ENCODE measurements at regions not wholly inside any gene's neighbourhood (a gene's known extent, or its start where the extent isn't known, plus 50 kb on each side); places are given as distances from the start of the nearest gene placed in this dataset.

DNA sequence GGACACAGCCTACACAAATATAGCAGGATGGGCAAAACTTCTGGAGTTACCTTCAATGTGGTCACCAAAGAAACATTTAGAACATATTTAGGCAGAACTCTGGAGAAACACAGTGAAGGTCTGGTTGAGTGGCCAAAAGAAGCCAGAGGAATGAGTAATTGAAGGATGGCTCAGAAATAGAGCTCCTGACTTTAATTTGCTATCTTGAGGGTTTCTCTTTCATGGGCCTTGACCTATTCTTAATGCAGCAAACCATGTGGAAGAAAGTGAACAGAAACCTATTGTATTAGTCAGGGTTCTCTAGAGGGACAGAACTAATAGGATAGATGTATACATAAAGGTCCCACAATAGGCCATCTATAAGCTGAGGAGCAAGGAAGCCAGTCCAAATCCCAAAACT lies 650.5 kb downstream of the ACTL7B start:
- no peaks in the 10 kb centered on the region for H3K4me1 ChIP-seq (ENCODE audit: control insufficient read depth, extremely low read depth, insufficient read depth, low read length)
- POLR2A ChIA-PET, result no interaction called here
- dilution Hi-C loops (cut with MboI; ENCODE audit: extremely low pct_ligation_motif_present, low sequenced_read_pairs) (no loop called here), intact Hi-C loops (cut with micrococcal nuclease) (no loop called here)
- DNase-seq (ENCODE audit: low read depth, low spot score), result no peak
- H3K36me3 ChIP-seq (ENCODE audit: control insufficient read depth in 2 of 2, extremely low read depth in 1 of 2, insufficient read depth in 2 of 2, low read length in 2 of 2), result no peaks in the 10 kb centered on the region
- H3K27ac ChIP-seq (ENCODE audit: insufficient read depth, low read depth, low read length), result no peak overlapping the region
- H3K27me3 ChIP-seq (ENCODE audit: control insufficient read depth in 2 of 2, insufficient read depth in 2 of 2, low read length in 2 of 2), result no peaks in the 10 kb centered on the region
- no peaks in the 10 kb centered on the region for H3K79me2 ChIP-seq (ENCODE audit: control insufficient read depth, insufficient read depth, low read length)
- no peak overlapping the region for H2AFZ ChIP-seq (ENCODE audit: low read depth, low read length)
- H4K20me1 ChIP-seq (replicated peaks; ENCODE audit: control insufficient read depth, extremely low read depth, insufficient read depth, low read length), result no peaks in the 10 kb centered on the region
- no peaks in the 10 kb centered on the region for H3K9me1 ChIP-seq (replicated peaks; ENCODE audit: control insufficient read depth, extremely low read depth, insufficient read depth, low read length)
- no peaks in the 10 kb centered on the region for H3K9me3 ChIP-seq (replicated peaks; ENCODE audit: control insufficient read depth, insufficient read depth, low read length)
- BruUV-seq (replicated peaks), result no TSS peak
- no peak overlapping the region for H3K4me3 ChIP-seq (replicated peaks in 1 of 3; ENCODE audit: insufficient read depth in 1 of 3, low read depth in 1 of 3, low read length in 3 of 3)
- CTCF ChIA-PET, result no interaction called here
- no peak overlapping the region for H3K9ac ChIP-seq (replicated peaks; ENCODE audit: extremely low read depth, insufficient read depth, low read length)
- TF ChIP-seq, protein P1, sequence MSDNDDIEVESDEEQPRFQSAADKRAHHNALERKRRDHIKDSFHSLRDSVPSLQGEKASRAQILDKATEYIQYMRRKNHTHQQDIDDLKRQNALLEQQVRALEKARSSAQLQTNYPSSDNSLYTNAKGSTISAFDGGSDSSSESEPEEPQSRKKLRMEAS (IDR thresholded peaks at IDR 0.05; ENCODE audit: insufficient read depth, insufficient read length), result no peak
- TF ChIP-seq JUN (IDR thresholded peaks at IDR 0.05; ENCODE audit: borderline replicate concordance, insufficient read depth, insufficient read length, low read depth) (no peak), POLR2A (IDR thresholded peaks at IDR 0.05; ENCODE audit: low read depth, low read length) (no peak), MYC (IDR thresholded peaks at IDR 0.05; ENCODE audit: low read depth, low read length) (no peak), FOS (IDR thresholded peaks at IDR 0.05; ENCODE audit: borderline replicate concordance, insufficient read depth, low read length) (no peak), EZH2 (IDR thresholded peaks at IDR 0.05; ENCODE audit: borderline replicate concordance, low read depth, low read length, severe bottlenecking) (no peak), GATA2 (IDR thresholded peaks at IDR 0.05; ENCODE audit: insufficient read depth, insufficient read length, low read depth, low read length) (no peak), POLR2AphosphoS5 (IDR thresholded peaks at IDR 0.05; ENCODE audit: insufficient read depth, low read depth, low read length) (no peak)
- TF ChIP-seq, protein P2, sequence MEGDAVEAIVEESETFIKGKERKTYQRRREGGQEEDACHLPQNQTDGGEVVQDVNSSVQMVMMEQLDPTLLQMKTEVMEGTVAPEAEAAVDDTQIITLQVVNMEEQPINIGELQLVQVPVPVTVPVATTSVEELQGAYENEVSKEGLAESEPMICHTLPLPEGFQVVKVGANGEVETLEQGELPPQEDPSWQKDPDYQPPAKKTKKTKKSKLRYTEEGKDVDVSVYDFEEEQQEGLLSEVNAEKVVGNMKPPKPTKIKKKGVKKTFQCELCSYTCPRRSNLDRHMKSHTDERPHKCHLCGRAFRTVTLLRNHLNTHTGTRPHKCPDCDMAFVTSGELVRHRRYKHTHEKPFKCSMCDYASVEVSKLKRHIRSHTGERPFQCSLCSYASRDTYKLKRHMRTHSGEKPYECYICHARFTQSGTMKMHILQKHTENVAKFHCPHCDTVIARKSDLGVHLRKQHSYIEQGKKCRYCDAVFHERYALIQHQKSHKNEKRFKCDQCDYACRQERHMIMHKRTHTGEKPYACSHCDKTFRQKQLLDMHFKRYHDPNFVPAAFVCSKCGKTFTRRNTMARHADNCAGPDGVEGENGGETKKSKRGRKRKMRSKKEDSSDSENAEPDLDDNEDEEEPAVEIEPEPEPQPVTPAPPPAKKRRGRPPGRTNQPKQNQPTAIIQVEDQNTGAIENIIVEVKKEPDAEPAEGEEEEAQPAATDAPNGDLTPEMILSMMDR (IDR thresholded peaks at IDR 0.05; ENCODE audit: extremely low read depth in 1 of 2, insufficient read depth in 1 of 2, low read depth in 1 of 2, low read length in 2 of 2), result no peak
- no peak overlapping the region for H3K4me2 ChIP-seq (ENCODE audit: insufficient read depth, low read length)
- FAIRE-seq, result no peak

Data from endothelial cell of umbilical vein (primary cell).